ENCODE measurements at regions not wholly inside any gene's neighbourhood (a gene's known extent, or its start where the extent isn't known, plus 50 kb on each side); places are given as distances from the start of the nearest gene placed in this dataset.
A peak's percentile ranks its signal among the peaks of the same experiment; 100 is the strongest.

DNA sequence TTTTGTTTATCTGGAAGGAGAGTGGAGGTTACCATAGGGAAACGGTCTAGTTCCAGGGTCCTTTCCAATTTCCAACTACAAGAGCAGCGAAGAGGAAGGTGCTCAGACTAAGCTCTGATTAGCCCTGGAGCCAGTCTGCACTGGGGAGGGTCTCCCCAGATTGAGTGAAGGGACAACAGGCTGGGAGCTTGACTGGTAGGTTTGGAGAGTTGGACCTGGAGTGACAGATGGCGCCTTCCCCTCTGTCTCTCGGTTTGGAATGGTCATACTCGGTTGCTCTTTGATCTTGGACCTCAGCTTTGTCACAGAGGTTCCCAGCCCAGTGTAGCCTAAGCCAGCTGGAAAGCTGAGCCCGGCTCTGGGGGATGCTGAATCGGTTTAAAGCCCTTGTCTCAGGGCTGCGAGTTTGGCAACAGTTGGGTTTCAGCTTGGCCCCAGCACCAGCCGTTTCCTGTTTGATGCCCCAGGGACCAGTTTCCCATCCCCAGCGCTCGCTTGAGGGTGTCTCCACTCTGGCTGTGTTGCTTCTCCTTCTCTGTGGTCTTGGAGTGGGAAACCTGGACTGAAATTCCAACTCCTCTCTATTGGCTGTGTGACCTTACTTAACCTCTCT is 53.1 kb upstream of the ULK4 start:
- no peaks in the 10 kb centered on the region for H3K9me3 Mint-ChIP-seq (ENCODE audit: unreplicated experiment)
- no peak for DNase-seq (ENCODE audit: unreplicated experiment)
- H3K36me3 Mint-ChIP-seq (ENCODE audit: insufficient read depth, unreplicated experiment) = no peaks in the 10 kb centered on the region
- H3K4me1 Mint-ChIP-seq (ENCODE audit: insufficient read depth, unreplicated experiment) = peaks cover 29% of the 10 kb centered on the region
- TF ChIP-seq, protein P1, sequence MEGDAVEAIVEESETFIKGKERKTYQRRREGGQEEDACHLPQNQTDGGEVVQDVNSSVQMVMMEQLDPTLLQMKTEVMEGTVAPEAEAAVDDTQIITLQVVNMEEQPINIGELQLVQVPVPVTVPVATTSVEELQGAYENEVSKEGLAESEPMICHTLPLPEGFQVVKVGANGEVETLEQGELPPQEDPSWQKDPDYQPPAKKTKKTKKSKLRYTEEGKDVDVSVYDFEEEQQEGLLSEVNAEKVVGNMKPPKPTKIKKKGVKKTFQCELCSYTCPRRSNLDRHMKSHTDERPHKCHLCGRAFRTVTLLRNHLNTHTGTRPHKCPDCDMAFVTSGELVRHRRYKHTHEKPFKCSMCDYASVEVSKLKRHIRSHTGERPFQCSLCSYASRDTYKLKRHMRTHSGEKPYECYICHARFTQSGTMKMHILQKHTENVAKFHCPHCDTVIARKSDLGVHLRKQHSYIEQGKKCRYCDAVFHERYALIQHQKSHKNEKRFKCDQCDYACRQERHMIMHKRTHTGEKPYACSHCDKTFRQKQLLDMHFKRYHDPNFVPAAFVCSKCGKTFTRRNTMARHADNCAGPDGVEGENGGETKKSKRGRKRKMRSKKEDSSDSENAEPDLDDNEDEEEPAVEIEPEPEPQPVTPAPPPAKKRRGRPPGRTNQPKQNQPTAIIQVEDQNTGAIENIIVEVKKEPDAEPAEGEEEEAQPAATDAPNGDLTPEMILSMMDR (IDR thresholded peaks at IDR 0.05; ENCODE audit: unreplicated experiment) = no peak
- TSS peak; percentile 37 for BruUV-seq (replicated peaks)
- ChIA-PET CTCF (interaction anchor here (0.5 to 3.3 kb wide), 10 partner anchors 10 to 109 kb away, joined by 3 to 24 read pairs (median 4); no protein-coding TSS in a partner anchor), POLR2A (interaction anchor here (0.8 to 2.8 kb wide), 17 partner anchors 11 to 1705 kb away, joined by 3 to 18 read pairs (median 7); partner anchors contain the start of genes CTNNB1, TRAK1 and ULK4)
- peak overlapping the region; percentile 78 for H3K4me3 Mint-ChIP-seq (ENCODE audit: unreplicated experiment)
- H3K27ac Mint-ChIP-seq (ENCODE audit: low read depth, unreplicated experiment) = peak overlapping the region; percentile 70
- intact Hi-C loops (cut with micrococcal nuclease) = loop anchor here (1.0 to 5.0 kb wide), 3 partner anchors 46 to 123 kb away; no protein-coding TSS in a partner anchor
- H3K27me3 Mint-ChIP-seq (ENCODE audit: insufficient read depth, unreplicated experiment) = no peaks in the 10 kb centered on the region

DNA sequence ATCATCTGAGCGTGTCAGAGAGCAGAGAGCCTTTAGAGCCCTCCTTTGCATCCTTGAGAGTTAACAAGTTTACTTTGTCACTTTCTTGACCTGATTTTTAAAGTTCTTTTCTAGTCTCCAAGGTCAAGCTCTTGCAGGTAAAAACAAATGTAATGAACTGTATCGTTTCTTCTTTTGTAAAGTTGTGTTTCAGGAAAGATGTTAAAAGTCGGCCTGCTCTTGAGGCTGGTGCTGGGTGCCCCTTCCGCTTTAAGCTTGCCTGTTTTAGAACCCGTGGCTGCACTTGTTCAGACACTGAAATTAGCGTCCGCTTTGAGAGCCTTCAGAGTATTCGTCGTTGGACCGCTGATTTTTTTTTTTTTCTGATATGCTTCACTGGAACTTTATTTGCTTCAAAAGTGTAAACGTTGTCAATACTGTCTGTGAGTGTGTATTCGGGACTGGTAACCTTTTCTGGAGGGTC is 52.6 kb upstream of the ULK4 start:
- BruUV-seq (replicated peaks) = no TSS peak
- no peaks in the 10 kb centered on the region for H3K27me3 Mint-ChIP-seq (ENCODE audit: insufficient read depth, unreplicated experiment)
- CTCF ChIA-PET = interaction anchor here (0.6 to 3.3 kb wide), 9 partner anchors 10 to 105 kb away, joined by 3 to 24 read pairs (median 5); no protein-coding TSS in a partner anchor
- intact Hi-C loops (cut with micrococcal nuclease) = loop anchor here (1.0 to 5.0 kb wide), 3 partner anchors 46 to 122 kb away; no protein-coding TSS in a partner anchor
- DNase-seq (ENCODE audit: unreplicated experiment) = no peak
- peak overlapping the region; percentile 70 for H3K27ac Mint-ChIP-seq (ENCODE audit: low read depth, unreplicated experiment)
- no peaks in the 10 kb centered on the region for H3K36me3 Mint-ChIP-seq (ENCODE audit: insufficient read depth, unreplicated experiment)
- POLR2A ChIA-PET = interaction anchor here (0.6 to 2.8 kb wide), 21 partner anchors 11 to 1704 kb away, joined by 3 to 18 read pairs (median 5); partner anchors contain the start of genes CTNNB1, RPL14, TRAK1 and ULK4
- TF ChIP-seq, protein P1 (IDR thresholded peaks at IDR 0.05; ENCODE audit: unreplicated experiment) = no peak
- no peaks in the 10 kb centered on the region for H3K9me3 Mint-ChIP-seq (ENCODE audit: unreplicated experiment)
- H3K4me3 Mint-ChIP-seq (ENCODE audit: unreplicated experiment) = peak overlapping the region; percentile 78
- H3K4me1 Mint-ChIP-seq (ENCODE audit: insufficient read depth, unreplicated experiment) = peaks cover 24% of the 10 kb centered on the region

DNA sequence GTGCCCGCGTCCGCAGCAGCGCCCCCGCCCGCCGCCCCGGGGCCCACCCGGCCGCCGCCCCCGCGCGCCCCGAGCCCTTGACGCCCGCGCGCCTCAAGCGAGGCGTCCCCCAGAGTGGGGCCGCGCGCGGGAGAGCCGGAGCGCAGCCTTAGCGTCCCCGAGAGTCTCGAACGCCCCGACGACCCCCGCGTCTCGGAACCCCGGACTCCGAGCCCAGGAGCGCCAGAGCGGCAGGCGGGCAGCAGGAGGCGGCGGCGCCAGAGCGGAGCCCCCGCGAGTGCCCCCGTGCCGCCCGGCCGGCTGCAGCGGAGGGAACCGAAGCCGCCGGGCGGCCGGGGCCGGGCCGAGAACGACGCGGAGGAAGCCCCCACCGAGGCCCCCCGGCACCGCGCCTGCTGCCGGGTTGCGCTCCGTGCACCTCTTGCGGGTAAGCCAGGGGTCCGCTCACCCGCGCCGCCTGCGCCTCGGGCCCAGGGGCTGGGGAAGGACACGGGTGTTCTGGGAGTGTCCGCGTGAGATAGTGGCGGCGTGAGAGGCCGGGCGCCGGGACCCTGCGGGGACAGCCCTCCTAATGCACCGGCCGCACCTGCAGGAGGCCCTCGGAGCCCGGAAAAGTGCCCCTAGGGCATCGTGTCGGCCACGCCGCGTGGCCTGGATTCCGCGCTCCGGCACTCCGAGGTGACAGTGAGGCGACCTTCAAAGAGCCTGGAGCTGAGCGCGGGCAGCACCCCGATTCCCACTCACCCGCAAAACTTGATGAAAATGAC is 52.0 kb upstream of the ULK4 start:
- Mint-ChIP-seq H3K4me1 (ENCODE audit: insufficient read depth, unreplicated experiment) (peaks cover 24% of the 10 kb centered on the region), H3K27ac (ENCODE audit: low read depth, unreplicated experiment) (peak overlapping the region; percentile 70), H3K4me3 (ENCODE audit: unreplicated experiment) (peak overlapping the region; percentile 78), H3K27me3 (ENCODE audit: insufficient read depth, unreplicated experiment) (no peaks in the 10 kb centered on the region), H3K9me3 (ENCODE audit: unreplicated experiment) (no peaks in the 10 kb centered on the region), H3K36me3 (ENCODE audit: insufficient read depth, unreplicated experiment) (no peaks in the 10 kb centered on the region)
- intact Hi-C loops (cut with micrococcal nuclease) = loop anchor here (1.0 to 5.0 kb wide), 4 partner anchors 47 to 122 kb away; partner anchors contain the start of gene ULK4
- ChIA-PET POLR2A (interaction anchor here (0.6 to 2.8 kb wide), 20 partner anchors 12 to 1557 kb away, joined by 3 to 18 read pairs (median 5); partner anchors contain the start of genes CTNNB1, RPL14, TRAK1 and ULK4), CTCF (interaction anchor here (0.6 to 3.3 kb wide), 7 partner anchors 11 to 85 kb away, joined by 3 to 24 read pairs (median 8); no protein-coding TSS in a partner anchor)
- BruUV-seq (replicated peaks) = no TSS peak
- no peak for DNase-seq (ENCODE audit: unreplicated experiment)
- TF ChIP-seq, protein P1 (IDR thresholded peaks at IDR 0.05; ENCODE audit: unreplicated experiment) = no peak

Data from MCF 10A (cell line).